ENCODE measurements at regions not wholly inside any gene's neighbourhood (a gene's known extent, or its start where the extent isn't known, plus 50 kb on each side); places are given as distances from the start of the nearest gene placed in this dataset.

DNA sequence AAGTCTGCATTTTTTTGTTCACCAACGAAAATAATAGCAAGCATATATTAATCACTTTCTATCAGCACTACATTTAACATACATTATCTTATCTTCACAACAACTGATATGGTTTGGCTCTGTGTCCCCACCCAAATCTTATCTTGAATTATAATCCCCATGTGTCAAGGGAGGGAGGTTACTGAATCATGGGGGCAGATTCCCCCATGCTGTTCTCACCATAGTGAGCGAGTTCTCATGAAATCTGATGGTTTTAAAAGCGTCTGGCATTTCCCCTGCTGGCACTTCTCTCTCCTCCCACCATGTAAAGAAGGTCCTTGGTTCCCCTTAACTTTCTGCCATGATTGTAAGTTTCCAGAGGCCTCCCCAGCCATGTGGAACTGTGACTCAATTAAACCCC lies 235.7 kb upstream of the RXFP2 start:
- ChIA-PET POLR2A (no interaction called here), CTCF (no interaction called here), SMC1A (ENCODE audit: uncharacterized antibody, unreplicated experiment) (no interaction called here), RAD21 (ENCODE audit: unreplicated experiment) (no interaction called here)
- FAIRE-seq (no peak), ATAC-seq (no peak), DNase-seq (ENCODE audit: low read depth, low spot score) (no peak)
- H3K4me1 ChIP-seq (ENCODE audit: control insufficient read depth, insufficient read depth, low read length), result no peaks in the 10 kb centered on the region
- no peak overlapping the region for H3K9ac ChIP-seq (ENCODE audit: control insufficient read depth, insufficient read depth, low read length)
- no peaks in the 10 kb centered on the region for H3K79me2 ChIP-seq (ENCODE audit: control insufficient read depth, insufficient read depth, low read length)
- no peaks in the 10 kb centered on the region for H3K9me3 ChIP-seq (replicated peaks; ENCODE audit: control insufficient read depth, insufficient read depth, low read length)
- H3K27ac ChIP-seq (ENCODE audit: control insufficient read depth, insufficient read depth), result no peak overlapping the region
- intact Hi-C loops (cut with micrococcal nuclease; ENCODE audit: unreplicated experiment) (no loop called here), in situ Hi-C loops (cut with MboI) (no loop called here)
- TF ChIP-seq, protein P1, sequence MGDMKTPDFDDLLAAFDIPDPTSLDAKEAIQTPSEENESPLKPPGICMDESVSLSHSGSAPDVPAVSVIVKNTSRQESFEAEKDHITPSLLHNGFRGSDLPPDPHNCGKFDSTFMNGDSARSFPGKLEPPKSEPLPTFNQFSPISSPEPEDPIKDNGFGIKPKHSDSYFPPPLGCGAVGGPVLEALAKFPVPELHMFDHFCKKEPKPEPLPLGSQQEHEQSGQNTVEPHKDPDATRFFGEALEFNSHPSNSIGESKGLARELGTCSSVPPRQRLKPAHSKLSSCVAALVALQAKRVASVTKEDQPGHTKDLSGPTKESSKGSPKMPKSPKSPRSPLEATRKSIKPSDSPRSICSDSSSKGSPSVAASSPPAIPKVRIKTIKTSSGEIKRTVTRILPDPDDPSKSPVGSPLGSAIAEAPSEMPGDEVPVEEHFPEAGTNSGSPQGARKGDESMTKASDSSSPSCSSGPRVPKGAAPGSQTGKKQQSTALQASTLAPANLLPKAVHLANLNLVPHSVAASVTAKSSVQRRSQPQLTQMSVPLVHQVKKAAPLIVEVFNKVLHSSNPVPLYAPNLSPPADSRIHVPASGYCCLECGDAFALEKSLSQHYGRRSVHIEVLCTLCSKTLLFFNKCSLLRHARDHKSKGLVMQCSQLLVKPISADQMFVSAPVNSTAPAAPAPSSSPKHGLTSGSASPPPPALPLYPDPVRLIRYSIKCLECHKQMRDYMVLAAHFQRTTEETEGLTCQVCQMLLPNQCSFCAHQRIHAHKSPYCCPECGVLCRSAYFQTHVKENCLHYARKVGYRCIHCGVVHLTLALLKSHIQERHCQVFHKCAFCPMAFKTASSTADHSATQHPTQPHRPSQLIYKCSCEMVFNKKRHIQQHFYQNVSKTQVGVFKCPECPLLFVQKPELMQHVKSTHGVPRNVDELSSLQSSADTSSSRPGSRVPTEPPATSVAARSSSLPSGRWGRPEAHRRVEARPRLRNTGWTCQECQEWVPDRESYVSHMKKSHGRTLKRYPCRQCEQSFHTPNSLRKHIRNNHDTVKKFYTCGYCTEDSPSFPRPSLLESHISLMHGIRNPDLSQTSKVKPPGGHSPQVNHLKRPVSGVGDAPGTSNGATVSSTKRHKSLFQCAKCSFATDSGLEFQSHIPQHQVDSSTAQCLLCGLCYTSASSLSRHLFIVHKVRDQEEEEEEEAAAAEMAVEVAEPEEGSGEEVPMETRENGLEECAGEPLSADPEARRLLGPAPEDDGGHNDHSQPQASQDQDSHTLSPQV (IDR thresholded peaks at IDR 0.05), result no peak
- TF ChIP-seq JUND (IDR thresholded peaks at IDR 0.05; ENCODE audit: low read depth, low read length) (no peak), ZZZ3 (IDR thresholded peaks at IDR 0.05; ENCODE audit: control insufficient read depth, insufficient read length, low read depth) (no peak), IRF4 (IDR thresholded peaks at IDR 0.05; ENCODE audit: low read depth, low read length) (no peak), ZBTB33 (IDR thresholded peaks at IDR 0.05) (no peak), RELB (IDR thresholded peaks at IDR 0.05; ENCODE audit: low read depth) (no peak), ZBTB40 (IDR thresholded peaks at IDR 0.05; ENCODE audit: borderline replicate concordance) (no peak), YBX1 (IDR thresholded peaks at IDR 0.05) (no peak), RAD51 (IDR thresholded peaks at IDR 0.05) (no peak), ZNF274 (IDR thresholded peaks at IDR 0.05; ENCODE audit: insufficient read depth, insufficient read length) (no peak)
- 1% methylated on average over 3 of the region's 3 CpGs for WGBS (ENCODE audit: insufficient coverage, insufficient replicate concordance, low lambda C conversion rate, missing lambda C conversion rate)
- H2AFZ ChIP-seq (ENCODE audit: control insufficient read depth, low read depth, low read length), result no peak overlapping the region
- no TSS peak for BruUV-seq (replicated peaks)
- H3K36me3 ChIP-seq (ENCODE audit: control insufficient read depth in 2 of 2, insufficient read depth in 2 of 2, low read length in 1 of 2), result no peaks in the 10 kb centered on the region
- H4K20me1 ChIP-seq (ENCODE audit: control insufficient read depth, insufficient read depth), result no peaks in the 10 kb centered on the region
- no peak overlapping the region for H3K4me2 ChIP-seq (ENCODE audit: control insufficient read depth, insufficient read depth)
- no peaks in the 10 kb centered on the region for H3K27me3 ChIP-seq (replicated peaks in 1 of 2; ENCODE audit: control insufficient read depth in 2 of 2, insufficient read depth in 2 of 2, low read length in 1 of 2)
- H3K4me3 ChIP-seq, result no peak overlapping the region

Measured in GM12878 (cell line).